ENCODE measurements at regions not wholly inside any gene's neighbourhood (a gene's known extent, or its start where the extent isn't known, plus 50 kb on each side); places are given as distances from the start of the nearest gene placed in this dataset.

- TF ChIP-seq, protein P1, sequence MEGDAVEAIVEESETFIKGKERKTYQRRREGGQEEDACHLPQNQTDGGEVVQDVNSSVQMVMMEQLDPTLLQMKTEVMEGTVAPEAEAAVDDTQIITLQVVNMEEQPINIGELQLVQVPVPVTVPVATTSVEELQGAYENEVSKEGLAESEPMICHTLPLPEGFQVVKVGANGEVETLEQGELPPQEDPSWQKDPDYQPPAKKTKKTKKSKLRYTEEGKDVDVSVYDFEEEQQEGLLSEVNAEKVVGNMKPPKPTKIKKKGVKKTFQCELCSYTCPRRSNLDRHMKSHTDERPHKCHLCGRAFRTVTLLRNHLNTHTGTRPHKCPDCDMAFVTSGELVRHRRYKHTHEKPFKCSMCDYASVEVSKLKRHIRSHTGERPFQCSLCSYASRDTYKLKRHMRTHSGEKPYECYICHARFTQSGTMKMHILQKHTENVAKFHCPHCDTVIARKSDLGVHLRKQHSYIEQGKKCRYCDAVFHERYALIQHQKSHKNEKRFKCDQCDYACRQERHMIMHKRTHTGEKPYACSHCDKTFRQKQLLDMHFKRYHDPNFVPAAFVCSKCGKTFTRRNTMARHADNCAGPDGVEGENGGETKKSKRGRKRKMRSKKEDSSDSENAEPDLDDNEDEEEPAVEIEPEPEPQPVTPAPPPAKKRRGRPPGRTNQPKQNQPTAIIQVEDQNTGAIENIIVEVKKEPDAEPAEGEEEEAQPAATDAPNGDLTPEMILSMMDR (optimal IDR thresholded peaks at IDR 0.05 in 1 of 3, IDR thresholded peaks at IDR 0.05 in 1 of 3, conservative IDR thresholded peaks at IDR 0.05 in 1 of 3; ENCODE audit: extremely low read depth in 1 of 3, insufficient read depth in 2 of 3, low read length in 3 of 3) = no peak
- TF ChIP-seq EZH2 (IDR thresholded peaks at IDR 0.05; ENCODE audit: low read length) = no peak
Measured at GRCh38 chrX:17299206-17299605, 75.8 kb upstream of the NHS start.
